GM12878 (cell line): ENCODE measurements at regions not wholly inside any gene's neighbourhood (a gene's known extent, or its start where the extent isn't known, plus 50 kb on each side); places are given as distances from the start of the nearest gene placed in this dataset.
A peak's percentile ranks its signal among the peaks of the same experiment; 100 is the strongest.

Experiments used
- ATAC-seq: fragments of 200-7000 bp; cut with Tn5 transposase; 3 replicates; pipeline ENCODE4 v1.9.1; 2020; ENCODE audit warnings: mild to moderate bottlenecking, moderate library complexity
- BruUV-seq: library from RNA; stranded (reverse); fragments of 400-500 nt; replicated peaks from 2 replicates; lab custom pipeline; 2021; lab: Mats Ljungman, UMichigan
- CTCF ChIA-PET: fragments of 300-600 bp; sonication (Branson Sonifier 250); formaldehyde crosslinking; extraction: SDS; loops from one replicate; lab custom pipeline; 2021; ENCODE audit warnings: inconsistent platforms; lab: Yijun Ruan, JAX
- POLR2A ChIA-PET: fragments of 350-600 bp; formaldehyde crosslinking; extraction: SDS; loops from one replicate; lab custom pipeline; 2021; ENCODE audit warnings: inconsistent platforms; lab: Charles Lee
- RAD21 ChIA-PET: fragments of 300-600 bp; sonication (Branson Sonifier 250); formaldehyde crosslinking; loops from one replicate; lab custom pipeline; 2023; ENCODE audit warnings: antibody characterized with exemption; ENCODE audit not compliant: unreplicated experiment; lab: Charles Lee
- SMC1A ChIA-PET: fragments of 300-600 bp; sonication (Branson Sonifier 250); formaldehyde crosslinking; loops from one replicate; lab custom pipeline; 2023; ENCODE audit not compliant: unreplicated experiment, uncharacterized antibody; lab: Charles Lee
- DNase-seq: peaks from one replicate; pipeline ENCODE4 v3.0.0-alpha.2; 2011; ENCODE audit warnings: low read depth, low spot score
- FAIRE-seq: peaks from 3 replicates; lab custom pipeline; 2011; peaks lifted over from hg19 to GRCh38; lab: Jason Lieb, UNC
- H2AFZ ChIP-seq: 2 replicates; pipeline ENCODE4 v1.6.0; 2011; ENCODE audit warnings: low read depth, low read length, control low read depth; ENCODE audit not compliant: control insufficient read depth
- H3K27ac ChIP-seq: 2 replicates; pipeline ENCODE4 v1.5.1; 2011; ENCODE audit warnings: control low read depth; ENCODE audit not compliant: control insufficient read depth, insufficient read depth
- H3K27me3 ChIP-seq, 2 experiments: replicated peaks in 1 of 2; 2 replicates each; pipeline versions ENCODE4 v1.6.0 to v1.6.1; 2011; ENCODE audit warnings: low read length in 1 of 2; ENCODE audit not compliant: control insufficient read depth in 2 of 2, insufficient read depth in 2 of 2
- H3K36me3 ChIP-seq, 2 experiments: 2 replicates each; pipeline ENCODE4 v1.5.1; 2011; ENCODE audit warnings: low read length in 1 of 2; ENCODE audit not compliant: control insufficient read depth in 2 of 2, insufficient read depth in 2 of 2
- H3K4me1 ChIP-seq: 2 replicates; pipeline ENCODE4 v1.6.1; 2011; ENCODE audit warnings: mild to moderate bottlenecking, low read length, moderate library complexity, mixed read lengths; ENCODE audit not compliant: control insufficient read depth, insufficient read depth
- H3K4me2 ChIP-seq: 2 replicates; pipeline ENCODE4 v1.6.0; 2011; ENCODE audit warnings: control low read depth; ENCODE audit not compliant: control insufficient read depth, insufficient read depth
- H3K4me3 ChIP-seq: fragments of 200-600 bp; sonication (generic); 2 replicates; pipeline ENCODE4 v1.5.1; 2016
- H3K79me2 ChIP-seq: 2 replicates; pipeline ENCODE4 v1.6.0; 2011; ENCODE audit warnings: low read length; ENCODE audit not compliant: control insufficient read depth, insufficient read depth
- H3K9ac ChIP-seq: 2 replicates; pipeline ENCODE4 v1.8.0; 2011; ENCODE audit warnings: low read length, control low read depth, mixed read lengths; ENCODE audit not compliant: control insufficient read depth, insufficient read depth
- H3K9me3 ChIP-seq: replicated peaks from 3 replicates; pipeline ENCODE4 v1.5.1; 2011; ENCODE audit warnings: mild to moderate bottlenecking, low read length; ENCODE audit not compliant: control insufficient read depth, insufficient read depth
- H4K20me1 ChIP-seq: 2 replicates; pipeline ENCODE4 v1.6.0; 2011; ENCODE audit not compliant: control insufficient read depth, insufficient read depth
- EGR1 ChIP-seq, 2 experiments: IDR thresholded peaks; 1 replicate in 1 of 2; 2 replicates in 1 of 2; pipeline ENCODE4 v1.6.1; 2011 to 2012; ENCODE audit warnings: low read depth in 2 of 2, low read length in 2 of 2, borderline replicate concordance in 1 of 2, mild to moderate bottlenecking in 1 of 2, moderate library complexity in 1 of 2
- ELK1 ChIP-seq: IDR thresholded peaks from 2 replicates; pipeline ENCODE4 v1.6.1; 2012; ENCODE audit warnings: low read depth, low read length, improper control_type of control experiment
- NBN ChIP-seq: fragments of 450-650 bp; IDR thresholded peaks from 2 replicates; pipeline ENCODE4 v1.6.1; 2016
- NFYA ChIP-seq: IDR thresholded peaks from 2 replicates; pipeline ENCODE4 v1.6.1; 2011; ENCODE audit warnings: low read depth, mild to moderate bottlenecking, low read length, improper control_type of control experiment, borderline replicate concordance
- PAX8 ChIP-seq: fragments of 450-650 bp; IDR thresholded peaks from 2 replicates; pipeline ENCODE4 v1.6.1; 2017; ENCODE audit warnings: mild to moderate bottlenecking, moderate library complexity
- RB1 ChIP-seq: fragments of 450-650 bp; formaldehyde crosslinking; IDR thresholded peaks from 2 replicates; pipeline ENCODE4 v1.6.1; 2017; ENCODE audit warnings: mild to moderate bottlenecking, borderline replicate concordance
- SMARCA5 ChIP-seq: fragments of 450-650 bp; IDR thresholded peaks from 2 replicates; pipeline ENCODE4 v1.6.1; 2017; ENCODE audit warnings: mild to moderate bottlenecking
- ZBTB4 ChIP-seq: fragments of 450-650 bp; formaldehyde crosslinking; IDR thresholded peaks from 2 replicates; pipeline ENCODE4 v1.4.0; 2022; ENCODE audit warnings: mild to moderate bottlenecking, moderate library complexity
- ZSCAN29 ChIP-seq: fragments of 450-650 bp; IDR thresholded peaks from 2 replicates; pipeline ENCODE4 v1.6.1; 2017; ENCODE audit warnings: mild to moderate bottlenecking, moderate library complexity
- WGBS: methylation state at CpG from one replicate; pipeline ENCODE4 v1.1.6; 2016; ENCODE audit warnings: low lambda C conversion rate; ENCODE audit not compliant: insufficient replicate concordance, insufficient coverage; ENCODE audit errors: missing lambda C conversion rate; 5-methylcytosine and 5-hydroxymethylcytosine counted together
- in situ Hi-C: fragments of 300-500 bp; cut with MboI; formaldehyde crosslinking; loops from 9 replicates; pipeline ENCODE4 v1.14.3; 2018; ENCODE audit warnings: mixed read lengths
- intact Hi-C: fragments of 100-400 bp; cut with micrococcal nuclease; formaldehyde crosslinking; loops from one replicate; pipeline ENCODE4 v1.14.2; 2022; ENCODE audit not compliant: unreplicated experiment

- TF ChIP-seq EGR1 (IDR thresholded peaks at IDR 0.05; ENCODE audit: borderline replicate concordance in 1 of 2, low read depth in 2 of 2, low read length in 2 of 2): no peak
- no peak for TF ChIP-seq ZSCAN29
Observed at GRCh38 chr3:22161315-22161714, 410.3 kb upstream of the ZNF385D start (continued).

DNA sequence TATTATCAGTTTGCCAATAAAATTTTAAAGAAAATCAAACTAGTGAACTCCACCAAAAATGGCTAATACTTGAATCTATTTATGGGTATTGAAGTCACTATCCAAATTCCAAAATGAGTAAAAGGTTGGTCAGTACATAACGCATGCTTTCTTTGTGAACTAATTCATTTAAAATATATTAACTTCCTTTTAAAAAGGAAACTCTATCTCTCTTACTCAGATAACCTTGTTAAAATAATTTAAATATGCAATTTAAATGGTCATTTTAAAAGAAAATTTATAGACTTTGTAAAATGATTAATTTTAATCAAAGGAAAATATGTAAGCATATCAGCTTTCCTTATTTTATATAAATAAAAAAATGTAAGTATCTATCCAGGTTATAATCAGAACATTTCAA, 419.4 kb upstream of the ZNF385D start:
- no peak overlapping the region for H3K4me3 ChIP-seq
- no TSS peak for BruUV-seq
- H3K4me1 ChIP-seq: no peaks in the 10 kb centered on the region
- RAD21 ChIA-PET: no interaction called here
- no peaks in the 10 kb centered on the region for H3K9me3 ChIP-seq
- in situ Hi-C loops: no loop called here
- POLR2A ChIA-PET: no interaction called here
- SMC1A ChIA-PET: no interaction called here
- H3K9ac ChIP-seq: no peak overlapping the region
- H3K79me2 ChIP-seq: no peaks in the 10 kb centered on the region
- H2AFZ ChIP-seq: no peak overlapping the region
- H4K20me1 ChIP-seq: no peaks in the 10 kb centered on the region
- FAIRE-seq: no peak
- H3K4me2 ChIP-seq: no peak overlapping the region
- DNase-seq: no peak
- H3K27ac ChIP-seq: no peak overlapping the region
- CTCF ChIA-PET: no interaction called here
- WGBS: 82% methylated on average over 1 of the region's 1 CpG
- intact Hi-C loops: no loop called here
- ATAC-seq: no peak
- no peaks in the 10 kb centered on the region for H3K27me3 ChIP-seq
- no peaks in the 10 kb centered on the region for H3K36me3 ChIP-seq
- TF ChIP-seq NBN: no peak
- no peak for TF ChIP-seq ZSCAN29
- TF ChIP-seq, all 136 proteins: peak for 0

DNA sequence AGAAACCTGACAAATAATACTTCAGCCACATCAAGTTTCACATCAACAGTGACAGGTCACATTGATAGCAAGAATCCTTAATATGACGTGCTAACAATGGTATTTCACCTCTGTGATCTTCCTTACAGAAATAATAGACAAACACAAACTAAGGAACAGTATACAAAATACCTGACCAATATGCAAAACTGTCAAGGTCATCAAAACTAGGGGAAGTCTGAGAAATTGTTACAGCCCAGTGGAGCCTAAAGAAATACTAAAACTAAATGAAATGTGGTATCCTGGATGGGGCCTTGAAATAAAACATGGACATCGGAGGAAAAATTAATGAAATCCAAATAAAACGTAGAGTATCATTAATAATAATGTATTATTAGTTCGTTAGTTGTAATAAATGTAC, 422.0 kb upstream of the ZNF385D start:
- ChIA-PET CTCF (no interaction called here), RAD21 (interaction anchor here (1.0 kb wide), 1 partner anchor 52 kb away, joined by 3 read pairs; no protein-coding TSS in a partner anchor), POLR2A (no interaction called here), SMC1A (no interaction called here)
- Histone ChIP-seq H4K20me1 (no peaks in the 10 kb centered on the region), H3K36me3 (no peaks in the 10 kb centered on the region), H3K27me3 (no peaks in the 10 kb centered on the region), H2AFZ (no peak overlapping the region), H3K4me2 (no peak overlapping the region), H3K4me3 (no peak overlapping the region), H3K27ac (no peak overlapping the region), H3K9ac (no peak overlapping the region), H3K79me2 (no peaks in the 10 kb centered on the region), H3K9me3 (no peaks in the 10 kb centered on the region), H3K4me1 (no peaks in the 10 kb centered on the region)
- BruUV-seq: no TSS peak
- DNase-seq: no peak
- ATAC-seq: peak; percentile 42
- FAIRE-seq: peak; percentile 52
- in situ Hi-C loops: no loop called here
- 22% methylated on average over 4 of the region's 4 CpGs for WGBS
- intact Hi-C loops: no loop called here
- TF ChIP-seq NFYA (no peak), ZBTB4 (no peak), PAX8 (no peak), ELK1 (no peak), RB1 (no peak), SMARCA5 (no peak)
